ENCODE measurements at regions not wholly inside any gene's neighbourhood (a gene's known extent, or its start where the extent isn't known, plus 50 kb on each side); places are given as distances from the start of the nearest gene placed in this dataset.

DNA sequence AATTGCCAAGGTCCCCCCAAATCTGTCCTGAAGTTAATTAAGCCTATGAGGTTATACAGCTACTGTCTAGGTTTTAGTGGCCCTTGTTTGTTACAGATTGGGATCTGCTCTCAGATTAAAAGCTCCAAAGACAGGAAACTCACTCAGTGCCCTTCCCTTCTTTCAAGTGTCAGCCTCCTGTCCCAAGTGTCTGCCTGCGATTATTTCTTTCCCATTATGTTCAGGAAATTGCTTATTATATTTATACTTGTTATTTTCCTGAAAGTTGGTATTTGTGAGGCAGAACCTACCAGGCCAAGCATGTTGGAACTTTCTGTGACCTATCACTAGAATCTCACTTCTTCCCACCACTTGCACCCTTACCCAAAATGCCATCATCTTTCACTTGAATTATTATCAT lies 173.2 kb downstream of the AREG start:
- DNase-seq, result no peak

DNA sequence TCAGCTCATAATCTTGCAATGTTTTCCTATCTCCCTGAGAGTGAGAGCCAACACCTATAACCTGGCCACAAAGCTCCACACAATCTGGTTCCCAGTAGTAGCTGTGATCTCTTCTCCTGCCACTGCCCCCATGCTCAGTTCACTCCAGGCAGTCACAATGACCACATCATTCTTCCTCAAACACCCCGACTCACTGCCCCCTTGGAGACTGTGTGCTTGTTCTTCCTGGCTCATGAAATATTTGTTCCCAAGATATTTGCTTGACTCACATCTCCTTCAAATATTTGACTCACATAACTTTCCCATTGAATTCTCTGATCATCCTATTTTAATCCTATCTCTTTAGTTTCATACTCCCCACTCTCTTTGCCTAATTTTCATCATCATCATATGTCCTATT lies 173.7 kb downstream of the AREG start:
- DNase-seq, result no peak

DNA sequence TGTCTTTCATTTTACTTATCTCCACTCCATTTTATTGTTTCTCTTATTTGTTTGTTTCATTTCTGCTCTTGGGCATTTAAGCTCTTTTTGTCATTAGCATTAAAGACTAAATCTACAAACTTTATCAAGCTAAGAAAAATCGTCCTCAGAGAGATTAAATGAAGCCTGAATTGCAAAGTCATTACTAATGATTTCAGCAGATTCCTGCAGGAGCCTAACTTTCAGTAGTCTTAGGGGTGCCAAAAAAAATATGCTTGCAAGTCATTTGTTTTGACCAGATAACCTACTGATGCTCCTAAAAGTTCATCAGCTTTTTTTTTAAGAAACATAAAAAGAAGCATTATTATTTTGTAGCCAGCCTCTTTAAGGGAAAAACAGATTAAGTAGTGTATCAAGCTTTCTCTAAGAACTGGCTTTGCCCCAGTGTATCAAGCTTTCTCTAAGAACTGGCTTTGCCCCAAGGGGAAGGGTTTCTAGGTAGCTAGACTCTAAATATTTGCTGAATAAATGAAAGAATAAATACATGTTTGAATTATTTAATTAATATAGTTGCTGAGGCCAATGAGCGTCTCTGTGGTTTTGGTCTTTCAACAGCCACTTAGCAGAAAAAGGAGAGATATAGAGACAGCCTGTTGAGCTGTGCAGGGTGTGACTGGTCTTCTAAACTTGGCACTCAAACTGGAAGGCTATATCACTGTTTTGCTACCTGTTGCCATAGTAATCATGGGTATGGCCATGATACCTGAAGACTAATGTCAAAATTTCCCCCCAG lies 174.2 kb downstream of the BTC start:
- DNase-seq, result no peak

DNA sequence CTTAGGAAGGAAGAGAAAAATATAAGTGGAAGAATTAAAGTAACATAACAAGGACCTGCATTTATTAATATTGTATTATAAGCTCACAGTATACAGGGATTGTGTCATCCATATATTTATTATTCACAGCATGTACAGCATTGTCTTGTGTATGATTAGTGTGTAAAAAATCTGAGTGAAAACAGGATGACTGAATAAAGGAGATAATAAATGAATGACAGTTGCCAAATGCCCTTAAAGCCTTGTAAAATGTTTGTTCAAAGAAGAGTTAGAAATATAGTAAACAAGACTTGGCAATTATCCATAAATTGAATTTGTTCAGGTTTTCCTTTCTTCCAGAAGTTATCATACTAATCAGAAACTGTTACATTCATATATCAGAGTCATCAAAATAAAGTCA lies 172.7 kb downstream of the BTC start:
- no peak for DNase-seq

DNA sequence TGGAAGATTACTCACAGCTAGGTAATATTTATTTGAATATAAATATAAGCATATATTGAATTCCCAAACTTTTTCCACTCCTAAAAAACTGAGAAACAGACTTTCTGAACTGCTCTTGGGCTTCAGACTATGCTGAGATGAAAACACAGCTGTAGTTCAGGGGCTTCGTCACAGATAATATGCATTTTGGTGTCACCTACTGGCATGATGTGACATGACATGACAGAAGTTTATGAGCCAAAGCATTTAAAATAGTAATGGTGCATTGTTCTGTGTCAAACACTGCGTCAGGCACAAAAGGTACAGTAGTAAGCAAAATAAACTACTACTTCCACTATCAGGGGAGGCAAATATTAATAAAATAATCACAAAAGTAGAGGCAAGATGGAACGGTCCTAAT lies 171.3 kb downstream of the BTC start:
- DNase-seq, result peak; percentile 49

DNA sequence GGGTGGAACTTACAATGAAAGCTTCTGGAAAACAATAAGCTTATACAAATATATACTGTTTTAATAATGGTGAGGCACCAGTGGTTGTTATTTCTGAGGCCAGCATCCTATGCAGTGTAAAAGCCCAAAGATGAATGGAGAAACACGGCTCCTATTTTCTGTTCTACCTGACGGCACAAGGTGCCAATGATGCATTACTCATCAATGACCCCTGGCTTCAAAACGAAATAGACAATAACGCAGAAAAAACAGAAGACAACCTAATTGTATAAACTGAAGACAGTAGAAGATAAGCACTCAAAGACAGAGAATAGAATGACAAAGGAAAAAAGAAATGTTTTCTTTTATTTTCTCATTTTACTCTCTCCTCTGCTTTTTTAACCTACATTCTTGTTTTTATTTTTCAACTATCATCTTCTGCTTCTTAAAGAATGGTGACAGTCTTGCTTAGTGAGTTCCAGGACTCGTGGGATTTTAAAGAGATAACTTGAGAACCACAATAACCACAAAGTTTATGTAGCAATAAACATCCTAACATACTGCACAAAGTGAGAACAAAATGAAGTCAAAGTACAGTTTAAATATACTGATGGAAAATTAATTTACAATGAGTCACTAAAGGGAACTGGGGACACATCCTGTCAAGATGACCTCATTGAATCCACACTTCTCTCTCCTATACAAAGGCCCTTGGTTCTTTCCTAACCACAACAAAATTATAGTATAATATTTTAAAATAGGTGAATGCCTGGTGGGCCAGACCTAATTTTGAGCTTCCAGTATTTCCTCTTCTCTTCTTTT lies 169.8 kb downstream of the BTC start:
- no peak for DNase-seq

DNA sequence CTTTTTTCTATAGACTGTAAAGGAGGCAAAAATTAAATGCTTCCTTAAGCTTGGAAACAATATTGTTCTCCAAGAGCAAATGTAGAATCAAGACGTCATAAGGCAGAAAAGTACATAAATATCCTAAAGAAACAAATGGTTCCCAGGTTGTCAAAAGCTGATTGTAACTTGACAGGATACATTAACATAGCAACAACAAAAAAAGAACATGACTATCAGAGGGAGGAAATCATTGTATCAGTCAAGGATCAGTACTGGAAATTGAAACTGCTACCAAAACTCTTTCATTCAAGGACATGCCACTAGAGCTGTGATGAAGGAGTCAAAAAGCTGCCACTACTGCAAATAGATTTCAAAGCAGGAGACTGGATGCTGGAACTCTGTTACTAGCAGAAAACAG lies 168.3 kb downstream of the BTC start:
- no peak for DNase-seq

DNA sequence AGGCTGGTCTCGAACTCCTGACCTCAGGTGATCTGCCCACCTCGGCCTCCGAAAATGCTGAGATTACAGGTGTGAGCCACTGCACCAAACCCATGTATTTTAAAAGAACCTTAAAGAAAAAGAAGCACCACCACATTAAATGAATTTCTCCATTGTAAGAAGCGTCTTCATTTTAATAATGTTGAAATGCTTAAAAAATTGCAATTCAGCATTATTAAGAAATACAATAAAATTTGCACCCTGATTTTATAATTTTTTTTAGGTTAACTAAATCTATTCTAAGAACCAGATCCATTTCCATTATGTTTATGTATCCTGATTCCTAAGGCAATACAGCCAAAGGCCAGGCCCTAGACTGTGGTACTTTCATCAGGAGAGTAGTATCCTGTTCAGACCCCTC lies 167.2 kb downstream of the BTC start:
- no peak for DNase-seq

DNA sequence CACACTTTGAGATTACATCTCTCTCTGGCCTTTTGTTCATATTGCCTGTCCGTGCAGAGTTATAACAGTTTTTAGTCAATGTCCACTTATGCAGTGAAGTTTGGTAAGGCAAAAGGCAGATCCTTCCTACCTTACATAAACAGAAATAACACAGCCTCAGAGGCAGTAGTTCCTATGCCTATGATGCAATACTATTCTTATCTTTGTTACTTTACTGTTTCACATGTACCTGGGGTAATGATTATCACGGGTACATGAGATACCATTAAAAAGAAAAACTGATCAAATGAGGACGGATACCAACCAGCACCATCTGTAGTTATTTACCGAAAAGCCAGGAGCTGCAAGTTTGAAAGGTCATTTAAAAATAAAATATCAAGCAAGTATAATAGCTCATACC lies 166.8 kb downstream of the BTC start:
- DNase-seq, result no peak

DNA sequence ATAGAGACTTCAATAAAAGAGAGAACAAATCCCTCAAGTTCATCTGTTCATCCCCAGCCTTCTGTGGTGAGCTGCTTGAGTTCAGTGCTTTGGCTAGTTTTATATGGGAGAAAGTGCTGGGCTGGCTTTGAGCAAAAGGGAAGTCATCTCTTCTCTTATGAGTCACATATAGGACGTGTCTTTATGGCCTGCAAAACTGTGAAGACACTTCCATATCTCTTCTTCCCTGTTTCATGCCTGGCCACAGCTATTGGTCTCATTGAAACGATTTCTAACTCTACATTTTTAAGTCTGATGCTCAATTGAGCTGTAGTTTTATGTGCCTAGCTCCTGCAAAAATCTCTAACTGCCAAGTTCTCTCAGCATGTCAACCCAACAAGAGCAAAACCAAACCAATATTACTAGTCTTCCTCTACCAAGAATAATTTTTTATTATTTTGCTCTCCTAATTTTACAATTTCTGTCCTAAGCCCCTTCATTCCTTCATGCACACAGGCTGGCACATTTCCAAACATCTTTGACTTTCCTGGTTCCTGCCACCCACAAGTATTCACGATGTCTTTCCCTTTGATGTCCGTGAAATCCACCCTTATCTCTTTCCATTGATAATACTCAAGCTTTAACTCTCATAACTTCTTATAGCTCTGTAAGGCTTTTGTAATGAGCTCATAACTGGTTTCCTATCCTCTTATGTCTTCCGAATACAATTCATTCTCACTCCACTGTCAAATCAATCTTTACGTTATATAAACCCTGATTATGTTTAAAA lies 165.3 kb downstream of the BTC start:
- DNase-seq, result no peak

DNA sequence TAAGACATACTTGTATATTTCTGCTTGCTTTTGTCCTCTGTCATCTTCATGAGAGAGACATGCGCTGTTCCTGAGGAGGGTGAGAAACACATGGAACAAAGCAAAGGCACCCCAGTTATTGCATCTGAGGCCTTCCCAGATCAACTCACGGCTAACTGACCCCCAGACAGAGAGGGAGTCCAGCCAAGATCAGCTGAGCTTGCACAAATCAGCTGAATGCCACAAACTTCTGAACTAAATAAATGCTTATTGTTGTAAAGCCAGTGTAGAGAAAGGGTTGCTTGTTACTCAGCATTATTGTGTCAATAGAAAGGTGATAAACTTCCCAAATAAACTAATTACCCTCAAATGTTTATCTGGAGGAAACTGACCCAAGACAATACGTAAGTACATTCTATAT lies 163.8 kb downstream of the BTC start:
- DNase-seq, result no peak

DNA sequence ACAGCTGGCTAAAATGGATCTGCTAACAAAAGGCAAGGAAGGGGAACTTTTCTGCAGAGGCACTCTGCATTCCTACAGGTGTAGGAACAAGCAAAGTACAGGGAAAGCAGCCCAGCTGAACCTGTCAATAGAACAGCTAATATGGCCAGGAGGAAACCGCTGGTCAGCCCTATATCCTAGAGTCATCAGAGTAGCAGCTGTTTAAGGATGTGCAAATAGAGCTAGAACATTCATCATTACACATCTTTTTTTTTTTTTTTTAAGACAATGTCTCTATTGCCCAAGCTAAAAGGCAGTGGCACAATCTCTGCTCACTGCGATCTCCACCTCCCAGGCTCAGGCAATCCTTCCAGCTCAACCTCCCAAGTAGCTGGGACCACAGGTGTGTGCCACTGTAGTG lies 163.0 kb downstream of the BTC start:
- no peak for DNase-seq

DNA sequence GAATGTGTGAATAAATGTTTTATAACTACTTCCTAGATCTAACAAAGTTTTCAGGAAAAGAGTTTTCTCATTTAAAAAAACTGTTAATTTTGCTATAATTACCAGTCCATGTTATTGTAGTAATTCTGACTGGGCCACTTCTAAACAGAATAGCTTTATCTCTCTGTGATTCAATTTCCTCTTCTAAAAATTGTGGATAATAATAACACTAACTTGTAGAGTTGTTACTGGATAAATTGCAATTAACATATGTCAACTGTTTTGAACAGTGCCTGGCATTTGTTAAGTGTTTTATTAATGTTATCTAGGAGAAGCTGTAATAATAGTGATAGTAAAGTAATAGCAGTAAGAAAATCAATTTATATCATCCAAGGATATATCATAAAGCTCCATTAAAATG lies 162.3 kb downstream of the BTC start:
- DNase-seq, result no peak

DNA sequence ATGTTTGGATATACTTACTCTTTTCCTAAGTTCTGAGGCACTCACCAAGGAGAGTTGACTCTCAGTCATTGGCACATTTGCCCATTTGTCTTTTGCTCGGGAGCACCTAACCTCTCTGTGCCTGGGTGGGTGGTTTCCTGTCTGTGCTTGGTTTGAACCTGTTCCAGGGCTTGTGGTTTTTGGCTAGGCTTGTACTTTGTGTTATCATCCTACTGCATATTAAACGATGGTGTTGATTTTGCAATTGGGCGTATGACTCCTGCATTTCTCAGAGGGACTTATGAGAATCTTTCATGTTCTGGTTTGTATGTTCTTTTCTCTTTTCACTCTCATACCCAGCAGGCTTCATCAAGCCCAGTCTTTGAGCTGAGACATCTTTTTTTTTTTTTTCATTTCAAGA lies 161.7 kb downstream of the BTC start:
- peak; percentile 14 for DNase-seq

DNA sequence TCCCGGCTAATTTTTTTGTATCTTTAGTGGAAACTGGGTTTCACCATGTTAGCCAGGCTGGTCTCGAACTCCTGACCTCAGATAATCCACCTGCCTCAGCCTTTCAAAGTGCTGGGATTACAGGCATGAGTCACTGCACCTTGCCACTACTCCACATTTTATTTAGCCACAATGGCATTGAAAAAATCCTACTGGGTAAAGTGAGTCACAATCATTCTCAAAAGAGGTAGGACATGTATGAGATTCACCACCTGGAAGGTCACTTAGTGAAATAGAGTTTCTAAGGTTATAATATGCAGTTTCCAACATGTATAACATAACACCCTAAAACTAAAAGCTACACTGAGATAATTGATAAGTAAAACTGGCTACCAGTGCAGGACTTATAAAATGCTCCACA lies 159.2 kb downstream of the BTC start:
- no peak for DNase-seq

DNA sequence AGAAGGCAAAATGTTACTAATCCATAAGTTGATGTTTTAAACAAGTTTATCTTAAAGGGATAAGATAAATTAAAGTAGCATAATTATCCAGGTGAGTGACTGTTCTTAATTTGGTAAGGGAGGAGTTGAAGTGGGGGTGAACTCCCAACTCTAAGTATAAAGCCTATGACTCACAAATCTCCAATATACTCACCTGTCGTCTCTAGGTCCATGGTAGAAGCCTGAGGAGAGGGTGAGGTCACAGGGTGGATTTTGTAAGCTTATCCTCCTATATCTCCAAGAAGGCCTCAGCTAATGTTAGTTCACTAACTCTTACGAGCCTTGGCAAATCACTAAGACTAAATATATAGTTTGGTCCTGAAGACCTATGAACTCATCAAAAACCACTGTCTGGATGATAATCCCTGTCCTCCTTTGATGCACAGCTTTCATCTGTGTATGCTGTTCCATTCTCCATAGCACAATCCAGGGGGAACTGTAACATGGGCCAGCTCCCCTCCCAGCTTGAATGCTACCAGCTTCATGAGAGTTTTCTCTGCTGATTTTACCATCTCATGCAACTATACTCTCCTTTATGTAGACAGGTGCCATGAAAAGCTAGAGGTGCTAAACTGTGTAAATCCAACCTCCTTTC lies 158.7 kb downstream of the BTC start:
- no peak for DNase-seq

DNA sequence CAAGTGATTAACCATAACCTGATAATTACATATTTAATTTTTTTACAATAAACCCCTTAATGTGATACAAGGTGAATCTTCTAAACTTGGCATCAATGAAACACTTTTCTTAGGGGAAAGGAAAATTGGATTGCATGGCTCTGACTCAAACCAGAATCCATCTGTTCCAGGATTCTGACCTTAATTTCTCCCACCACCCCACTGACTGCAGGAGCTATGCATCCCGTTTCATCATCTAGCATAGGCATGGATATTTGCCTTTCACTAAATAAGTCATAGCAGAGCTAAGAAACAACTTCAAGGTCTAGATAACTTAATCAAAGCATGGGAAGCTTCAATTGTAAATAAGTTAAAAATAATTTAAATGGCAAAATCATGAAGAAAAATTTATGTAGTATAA lies 156.3 kb downstream of the BTC start:
- DNase-seq, result peak; percentile 86

DNA sequence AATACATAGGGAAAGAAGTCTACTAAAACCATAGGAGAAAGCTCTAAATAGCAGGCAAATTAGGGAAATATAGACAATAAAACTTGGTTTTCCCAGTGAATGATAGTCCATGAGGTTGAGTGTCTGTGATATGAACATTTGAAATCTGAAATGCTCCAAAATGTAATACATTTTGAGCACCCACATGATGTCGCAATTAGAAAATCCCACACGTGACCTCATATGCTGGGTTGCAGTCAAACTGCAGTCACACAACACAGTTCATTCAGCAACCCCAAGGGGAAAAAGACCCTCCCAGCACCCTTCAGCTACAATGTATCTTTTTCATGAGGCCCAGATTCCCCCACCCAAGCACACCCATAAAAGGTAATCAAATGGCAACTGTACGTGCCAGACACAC lies 155.6 kb downstream of the BTC start:
- DNase-seq, result no peak

DNA sequence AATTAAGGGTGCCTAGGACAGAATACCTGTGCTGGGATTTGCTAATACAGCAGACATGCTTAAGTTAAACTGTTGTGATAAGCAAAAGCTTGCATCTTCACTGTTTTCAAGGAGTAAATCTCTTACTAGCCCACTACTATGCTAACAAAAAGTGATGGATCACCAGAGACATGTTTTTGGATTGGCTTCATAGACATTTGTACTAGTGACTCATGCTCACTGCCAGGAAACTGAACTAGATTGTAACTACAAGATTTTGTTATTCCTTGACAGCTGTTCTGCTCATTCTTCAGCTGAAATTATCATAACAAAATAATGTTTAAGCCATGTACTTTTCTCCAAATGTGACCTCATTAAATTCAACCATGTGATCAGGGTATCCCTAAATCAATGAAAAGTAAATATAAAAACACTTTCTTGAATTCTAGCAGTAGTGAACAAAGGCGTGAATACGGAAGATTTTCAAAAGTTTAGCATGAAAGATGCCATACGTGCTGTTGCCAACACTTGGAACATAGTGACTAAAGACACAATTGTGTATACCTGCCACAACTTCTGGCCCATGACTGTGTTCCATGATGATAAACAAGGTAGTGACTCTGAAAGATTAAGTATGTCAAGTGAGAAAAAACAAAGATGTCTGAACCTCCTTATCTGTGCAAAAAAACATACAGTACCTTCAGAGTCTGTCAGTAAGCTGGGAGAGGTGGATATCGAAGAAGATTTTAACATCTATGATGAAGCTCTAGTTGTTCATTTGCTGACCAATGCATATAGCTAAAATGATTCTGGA lies 154.0 kb downstream of the BTC start:
- peak; percentile 83 for DNase-seq

DNA sequence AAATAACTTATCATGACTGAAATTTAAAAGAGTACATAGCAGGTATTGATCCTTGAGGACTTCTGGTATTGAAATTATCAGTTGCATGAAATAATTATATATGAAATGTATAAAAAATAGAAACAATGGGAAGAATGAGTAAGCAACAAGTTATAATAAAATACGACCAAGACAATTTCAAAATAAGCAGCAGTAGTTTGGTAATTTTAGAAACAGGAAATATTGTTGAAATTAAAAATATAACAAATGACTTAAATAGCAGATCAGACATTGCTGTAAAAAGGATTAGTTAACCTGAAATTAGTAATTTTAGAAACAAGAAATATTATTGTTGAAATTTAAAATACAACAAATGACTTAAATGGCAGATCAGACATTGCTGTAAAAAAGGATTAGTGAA lies 152.3 kb downstream of the BTC start:
- no peak for DNase-seq

DNA sequence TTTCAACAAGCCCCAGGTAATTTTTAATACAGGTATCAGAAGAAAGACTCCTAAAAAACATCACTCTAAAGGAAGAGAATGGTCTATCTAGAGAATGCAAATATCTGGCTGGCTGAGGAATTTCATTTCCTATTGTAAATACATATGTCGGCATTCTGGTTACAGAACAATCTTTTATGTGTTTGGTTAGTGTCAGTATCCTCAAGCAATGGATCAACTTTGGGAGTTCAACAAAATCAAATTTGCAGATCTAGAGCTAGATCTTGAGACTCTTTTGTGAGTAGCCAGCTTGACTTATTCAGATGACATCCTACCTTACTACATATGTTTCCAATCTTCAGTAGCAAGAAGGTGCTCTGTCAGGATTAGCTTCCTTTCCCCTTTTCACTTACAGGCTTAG lies 145.1 kb downstream of the BTC start:
- no peak for DNase-seq

DNA sequence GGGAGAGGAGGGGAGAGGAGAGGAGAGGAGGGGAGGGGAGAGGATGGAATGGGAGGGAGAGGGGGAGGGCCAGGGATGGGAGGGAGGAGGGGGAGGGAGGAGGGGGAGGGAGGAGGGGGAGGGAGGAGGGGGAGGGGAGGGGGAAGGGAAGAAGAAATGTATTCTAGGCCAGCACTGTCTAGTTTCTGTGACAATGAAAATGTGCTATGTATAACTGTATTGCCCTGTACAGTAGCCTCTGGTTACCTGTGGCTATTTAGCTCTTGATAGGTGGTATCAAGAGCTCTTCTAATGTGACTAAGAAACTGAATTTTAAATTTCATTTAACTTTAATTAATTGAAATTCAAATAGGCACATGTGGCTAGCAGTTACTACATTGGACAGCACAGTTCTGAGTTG lies 143.1 kb downstream of the BTC start:
- no peak for DNase-seq
